ENCODE measurements at regions not wholly inside any gene's neighbourhood (a gene's known extent, or its start where the extent isn't known, plus 50 kb on each side); places are given as distances from the start of the nearest gene placed in this dataset.

DNA sequence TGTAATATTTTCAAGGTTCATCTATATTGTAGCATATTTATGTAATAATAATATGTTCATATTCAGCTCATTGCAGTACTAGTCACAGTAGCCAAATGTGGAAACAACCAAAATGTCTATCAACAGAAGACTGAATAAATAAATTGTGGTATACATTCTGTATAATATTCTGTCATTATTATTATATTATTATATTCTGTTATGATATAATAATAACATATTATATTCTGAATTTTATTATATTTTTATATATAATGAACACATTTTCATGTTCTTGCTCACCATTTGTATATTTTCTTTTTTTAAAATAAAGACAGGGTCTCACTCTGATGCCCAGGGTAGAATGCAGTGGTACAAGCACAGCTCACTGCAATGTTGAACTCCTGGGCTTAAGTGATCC lies 91.2 kb upstream of the STARD3NL start:
- no peak for DNase-seq

DNA sequence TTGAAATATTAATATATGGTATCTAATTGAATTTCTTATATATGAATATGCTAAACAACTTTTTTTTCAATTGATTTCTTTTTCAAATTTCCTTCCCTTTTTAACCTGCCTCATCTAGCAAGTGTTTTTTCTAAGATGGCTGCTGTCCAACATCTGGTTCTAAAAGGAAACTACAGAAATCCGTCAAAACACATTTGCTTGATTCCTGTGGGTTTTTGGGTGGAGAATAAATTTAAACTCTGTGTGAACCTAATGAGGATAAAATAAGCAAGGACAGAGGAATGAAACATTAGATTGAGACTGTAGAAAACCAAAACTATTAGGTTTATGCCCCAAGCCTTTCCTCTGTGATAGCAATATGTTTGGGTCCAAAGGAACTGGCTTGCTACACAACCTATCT lies 75.5 kb upstream of the STARD3NL start:
- DNase-seq = peak; percentile 17

DNA sequence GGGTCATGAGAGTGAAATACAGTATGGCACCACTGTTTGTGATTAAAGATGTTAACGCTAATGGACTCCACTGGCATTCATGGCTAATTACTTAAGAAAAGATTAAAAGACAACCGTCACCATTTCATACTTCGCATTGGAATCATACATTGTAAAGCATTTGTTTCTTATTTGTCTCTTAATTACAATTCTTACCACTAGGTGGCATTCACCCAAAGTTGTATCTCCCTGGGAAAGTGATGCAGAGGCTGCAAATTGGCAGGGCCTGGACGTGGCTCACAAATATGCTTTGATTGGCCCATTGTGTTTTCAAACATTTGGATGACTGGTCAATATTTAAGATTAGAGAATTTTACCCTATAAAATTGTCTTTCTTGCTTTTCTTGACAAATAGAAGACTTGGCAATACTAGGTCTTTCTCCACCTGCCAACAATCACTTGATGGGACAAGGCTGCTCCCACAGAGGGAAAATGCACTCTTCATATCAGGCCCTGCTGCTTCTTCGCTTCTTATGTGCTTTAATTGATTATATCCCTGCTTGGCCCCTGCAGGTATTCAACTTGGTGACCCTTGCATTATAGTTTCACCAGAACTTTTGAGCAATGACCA lies 72.1 kb upstream of the STARD3NL start:
- peak; percentile 46 for DNase-seq

- peak; percentile 36 for DNase-seq
These were observed 70.6 kb upstream of the STARD3NL start for GRCh38 chr7:38107486-38107893.

- no peak for DNase-seq
These were observed 66.0 kb upstream of the STARD3NL start for GRCh38 chr7:38112075-38112474.

- DNase-seq = no peak
These were observed 58.0 kb upstream of the STARD3NL start for GRCh38 chr7:38120076-38120475.

GRCh38 chr7:38122501-38122900 lies 55.5 kb upstream of the STARD3NL start:
- DNase-seq = no peak

DNA sequence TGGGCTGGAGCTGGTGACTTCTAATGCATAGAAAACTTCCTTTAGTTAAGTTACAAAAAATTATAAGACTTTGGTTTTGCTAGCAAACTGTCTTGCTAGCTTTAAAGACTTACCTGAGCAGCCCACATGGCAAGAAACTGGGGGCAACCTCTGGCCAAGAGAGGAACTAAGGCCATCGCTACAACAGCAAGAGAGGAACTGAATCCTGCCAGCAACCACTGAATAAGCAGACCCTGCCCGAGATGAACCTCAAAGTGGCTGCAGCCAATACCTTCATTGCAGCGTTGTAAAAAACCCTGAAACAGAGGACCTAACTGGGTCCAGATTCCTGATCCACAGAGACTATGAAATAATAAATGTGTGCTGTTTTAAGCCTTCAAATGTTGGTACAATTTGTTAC lies 54.6 kb upstream of the STARD3NL start:
- no peak for DNase-seq

- DNase-seq = no peak
These were observed 50.5 kb upstream of the STARD3NL start for GRCh38 chr7:38127216-38128207.
